ENCODE measurements at regions not wholly inside any gene's neighbourhood (a gene's known extent, or its start where the extent isn't known, plus 50 kb on each side); places are given as distances from the start of the nearest gene placed in this dataset.

GRCh38 chr15:60212536-60212935 lies 185.2 kb downstream of the ANXA2 start:
- TF ChIP-seq YY1 (IDR thresholded peaks at IDR 0.05; ENCODE audit: insufficient read depth, insufficient read length) (no peak), ZNF274 (IDR thresholded peaks at IDR 0.05; ENCODE audit: low read depth, low read length) (no peak)
